ENCODE measurements at regions not wholly inside any gene's neighbourhood (a gene's known extent, or its start where the extent isn't known, plus 50 kb on each side); places are given as distances from the start of the nearest gene placed in this dataset.
"Not testable (repeated sequence)": the region's sequence is repeated elsewhere in the genome, so short reads cannot be mapped to it uniquely, and the experiment has no call there.

DNA sequence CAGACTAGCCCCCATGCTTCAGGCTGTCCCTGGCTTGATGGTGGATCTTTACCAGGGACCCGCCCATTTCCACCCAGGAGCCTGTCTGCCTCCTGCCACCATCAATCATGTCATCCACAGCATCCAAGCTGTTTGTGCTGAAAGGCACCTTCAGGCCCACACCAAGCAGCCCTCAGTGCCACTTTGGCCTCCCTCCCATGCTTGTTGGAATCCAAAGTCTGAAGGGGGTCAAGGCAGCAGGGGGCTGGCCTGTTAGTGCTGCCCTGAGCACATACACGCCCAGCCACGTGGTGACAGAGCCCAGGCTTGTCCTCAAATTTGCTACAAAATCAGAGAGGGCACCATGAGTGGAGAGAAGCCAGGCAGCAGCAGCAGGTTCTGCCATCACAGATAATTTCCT, 1146.8 kb downstream of the FSCB start:
- no peak for DNase-seq

DNA sequence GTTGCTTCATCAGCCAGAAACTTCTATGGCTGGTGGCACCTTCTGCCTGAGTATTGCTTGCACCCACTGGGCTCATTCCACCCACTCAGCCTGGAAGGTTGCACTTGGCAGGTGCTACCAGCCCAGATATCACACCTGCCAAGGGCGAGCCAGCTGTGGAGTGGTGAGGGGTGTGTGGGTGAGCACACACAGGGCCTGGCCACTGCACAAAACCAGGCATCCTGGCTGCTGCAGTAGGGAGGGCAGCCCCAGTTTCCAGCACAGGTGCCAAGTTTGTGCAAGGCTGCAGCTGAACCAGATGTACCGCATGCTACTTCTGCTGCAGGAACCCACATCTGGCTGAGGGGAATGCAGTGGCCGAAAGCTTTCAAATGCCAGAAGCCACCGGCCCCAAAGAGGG, 1147.8 kb downstream of the FSCB start:
- DNase-seq, result no peak

DNA sequence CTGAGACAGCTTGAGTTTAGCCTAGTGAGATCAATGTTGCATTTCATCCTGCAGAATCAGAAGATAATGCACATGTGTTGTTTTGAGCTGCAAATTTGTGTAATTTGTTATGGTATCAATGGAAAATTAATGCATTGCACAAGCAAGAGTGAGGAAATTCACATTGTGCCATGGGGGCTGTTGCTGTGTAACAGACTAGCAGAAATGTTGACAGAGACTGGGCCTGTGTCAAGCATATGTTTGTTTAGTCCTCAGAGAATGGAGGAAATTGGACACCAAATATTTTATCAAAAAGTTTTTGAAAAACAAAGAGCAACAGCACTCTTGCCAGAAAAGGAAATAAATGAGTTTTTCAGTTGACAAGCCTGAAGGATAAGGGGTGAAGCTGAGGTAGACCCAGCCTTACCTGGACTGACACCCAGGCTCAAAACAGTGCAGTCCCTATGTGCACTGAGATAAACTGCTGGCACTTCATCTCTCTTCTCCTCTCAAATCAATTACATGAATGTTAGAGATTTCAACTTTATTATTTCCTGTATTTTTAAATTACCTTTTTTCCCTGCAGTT, 1150.0 kb downstream of the FSCB start:
- DNase-seq, result no peak

DNA sequence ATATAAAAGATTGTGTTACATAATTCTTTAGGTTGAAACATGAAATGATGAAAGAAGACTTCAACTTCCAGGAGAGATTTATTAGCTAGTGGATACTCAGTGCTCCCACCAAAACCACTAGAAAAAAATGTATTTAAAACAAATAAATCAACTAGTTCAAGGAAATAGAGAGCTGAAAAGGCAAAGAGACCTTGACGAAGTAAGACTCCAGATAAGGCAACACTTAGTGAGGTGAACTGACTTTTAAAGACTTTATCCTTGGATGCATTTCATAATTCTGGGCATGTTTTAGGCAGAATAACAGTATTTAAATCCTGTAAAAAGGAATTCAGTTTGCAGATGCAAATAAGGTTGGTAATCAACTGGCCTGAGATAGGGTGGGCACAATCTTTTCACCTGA, 1150.7 kb downstream of the FSCB start:
- no peak for DNase-seq

DNA sequence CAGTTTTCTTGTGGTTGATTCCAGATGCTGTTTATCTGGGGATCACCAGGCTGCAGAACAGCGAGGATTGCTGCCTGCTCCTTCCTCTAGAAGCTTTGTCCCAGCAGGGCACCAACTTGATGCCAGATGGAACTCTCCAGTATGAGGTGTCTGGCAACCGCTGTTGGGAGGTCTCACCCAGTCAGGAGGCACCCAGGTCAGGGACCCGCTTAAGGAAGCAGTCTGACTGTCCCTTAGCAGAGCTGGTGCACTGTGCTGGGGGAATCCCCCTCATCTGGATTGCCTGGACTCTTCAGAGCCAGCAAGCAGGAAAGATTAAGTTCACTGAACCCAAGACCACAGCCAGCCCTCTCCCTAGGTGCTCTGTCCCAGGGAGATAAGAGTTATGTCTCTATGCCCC, 1165.2 kb downstream of the FSCB start:
- DNase-seq, result no peak

DNA sequence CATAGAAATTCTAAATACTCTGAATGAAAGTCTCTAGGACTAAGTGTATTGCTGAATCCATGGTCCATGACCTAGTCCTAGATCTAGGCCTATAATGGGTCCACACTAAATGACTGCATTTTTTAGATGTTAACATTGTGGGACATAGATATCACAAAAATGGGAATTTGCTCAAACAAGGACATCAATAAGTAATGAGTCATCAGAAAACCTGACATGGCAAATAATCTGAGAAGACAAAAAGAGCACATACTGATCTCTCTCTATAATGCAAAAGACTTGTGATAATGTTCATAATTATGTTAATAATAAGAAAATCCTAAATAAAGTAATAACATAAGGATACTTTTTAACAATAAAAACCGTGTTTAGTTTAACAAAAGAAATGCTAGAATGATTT, 1168.4 kb downstream of the FSCB start:
- DNase-seq, result no peak

DNA sequence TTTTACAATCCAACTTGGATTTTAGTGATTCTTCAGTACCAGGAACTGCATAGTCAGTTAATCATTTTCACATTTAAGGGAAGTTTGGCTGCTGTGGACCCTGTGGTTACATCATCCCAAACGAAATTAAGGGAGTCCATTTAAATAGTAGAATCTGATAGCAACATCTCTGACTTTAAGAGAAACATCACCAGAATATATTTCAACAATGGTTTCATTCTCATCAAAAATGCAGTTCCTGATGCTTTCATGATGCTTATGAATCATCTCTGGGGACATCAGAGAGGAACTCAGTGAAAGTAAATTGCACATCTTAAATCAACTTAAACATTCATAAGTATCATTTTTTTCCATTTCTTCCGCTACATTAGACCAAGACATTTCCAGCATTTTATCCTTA, 1170.7 kb downstream of the FSCB start:
- DNase-seq, result no peak

DNA sequence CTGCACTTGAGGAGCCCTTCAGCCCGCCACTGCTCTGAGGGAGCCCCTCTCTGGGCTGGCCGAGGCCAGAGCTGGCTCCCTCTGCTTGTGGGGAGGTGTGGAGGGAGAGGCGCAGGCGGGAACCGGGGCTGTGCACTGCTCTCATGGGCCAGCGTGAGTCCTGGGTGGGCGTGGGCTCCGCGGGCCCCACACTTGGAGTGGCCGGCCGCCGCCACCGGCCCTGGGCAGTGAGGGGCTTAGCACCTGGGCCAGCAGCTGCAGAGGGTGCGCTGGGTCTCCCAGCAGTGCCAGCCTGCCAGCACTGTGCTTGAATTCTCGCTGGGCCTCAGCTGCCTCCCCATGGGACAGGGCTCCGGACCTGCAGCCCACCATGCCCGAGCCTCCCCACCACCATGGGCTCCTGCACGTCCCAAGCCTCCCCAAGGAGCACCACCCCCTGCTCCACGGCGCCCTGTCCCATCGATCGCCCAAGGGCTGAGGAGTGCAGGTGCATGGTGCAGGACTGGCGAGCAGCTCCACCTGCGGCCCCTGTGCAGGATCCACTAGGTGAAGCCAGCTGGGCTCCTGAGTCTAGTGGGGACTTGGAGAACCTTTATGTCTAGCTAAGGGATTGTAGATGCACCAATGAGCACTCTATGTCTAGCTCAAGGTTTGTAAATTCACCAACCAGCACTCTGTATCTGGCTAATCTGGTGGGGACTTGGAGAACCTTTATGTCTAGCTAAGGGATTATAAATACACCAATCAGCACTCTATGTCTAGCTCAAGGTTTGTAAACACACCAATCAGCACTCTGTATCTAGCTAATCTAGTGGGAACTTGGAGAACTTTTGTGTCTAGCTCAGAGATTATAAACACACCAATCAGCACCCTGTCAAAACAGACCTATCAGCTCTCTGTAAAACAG, 1180.3 kb downstream of the FSCB start:
- DNase-seq, result not testable (repeated sequence)

DNA sequence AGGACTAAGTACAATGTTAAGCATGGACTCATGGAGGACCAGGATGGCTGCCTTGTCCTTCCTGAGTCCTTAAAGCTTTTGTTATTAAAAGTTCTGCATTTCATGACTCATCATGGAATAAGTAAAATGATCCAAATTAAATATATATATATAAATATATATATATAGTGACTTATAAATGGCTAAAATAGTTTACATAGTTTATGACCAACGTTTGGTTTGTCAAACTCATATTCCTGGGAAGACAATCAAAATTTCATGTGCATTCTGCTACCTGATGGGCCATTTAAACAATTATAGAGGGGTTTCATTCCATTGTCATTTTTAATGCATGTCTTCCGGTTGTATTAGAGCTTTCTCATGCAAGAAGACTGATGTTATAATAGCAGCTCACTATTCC, 1190.7 kb downstream of the FSCB start:
- DNase-seq, result no peak

DNA sequence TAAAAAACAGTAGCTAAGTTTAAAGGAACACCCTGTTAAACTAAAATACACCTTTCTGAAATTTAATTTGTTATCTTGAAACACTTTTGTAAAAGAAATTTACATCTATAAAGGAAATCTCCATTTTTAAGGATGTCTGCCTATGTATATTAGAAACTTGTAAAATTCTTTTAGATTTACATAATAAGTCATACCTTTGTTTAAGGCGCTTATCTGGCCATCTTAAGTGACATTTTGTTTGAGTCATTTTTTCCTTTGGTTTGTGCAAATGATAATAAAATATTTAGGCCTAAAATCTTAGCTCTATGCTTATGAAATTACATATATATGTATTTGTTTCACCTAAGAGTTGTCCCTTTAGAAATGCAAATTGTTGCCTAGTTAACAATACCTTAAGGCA, 1193.4 kb downstream of the FSCB start:
- DNase-seq, result no peak

DNA sequence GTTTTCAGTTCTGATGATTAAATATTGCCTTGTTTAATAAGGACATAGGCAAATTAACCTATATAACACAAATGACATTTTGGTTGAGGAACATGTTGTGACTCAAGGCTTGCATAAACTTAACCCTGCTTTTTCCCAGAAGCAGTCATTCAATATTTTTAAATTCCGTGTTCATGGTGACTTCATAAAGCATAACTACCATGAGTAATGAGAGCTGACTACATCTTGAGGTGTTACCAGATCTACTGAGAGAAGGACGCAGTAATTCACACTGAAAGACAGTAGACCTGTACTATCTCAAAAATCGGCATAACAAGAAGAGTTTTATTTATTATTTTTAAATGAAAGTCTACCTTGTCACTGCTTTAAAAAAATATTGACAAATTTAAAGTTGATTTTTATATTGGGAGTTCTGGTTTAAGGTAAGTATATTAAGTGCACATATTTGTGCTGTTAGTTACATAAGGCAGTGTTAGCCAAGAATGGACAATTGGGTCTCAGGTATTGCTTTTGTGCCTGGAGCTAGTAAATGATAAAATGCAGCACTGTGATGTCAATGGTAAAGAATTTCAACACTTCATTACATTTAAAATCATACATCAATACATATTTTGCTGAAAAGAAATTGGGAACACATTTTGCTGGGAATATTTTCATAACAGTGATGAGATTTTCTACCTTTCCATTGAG, 1198.5 kb downstream of the FSCB start:
- DNase-seq, result no peak

DNA sequence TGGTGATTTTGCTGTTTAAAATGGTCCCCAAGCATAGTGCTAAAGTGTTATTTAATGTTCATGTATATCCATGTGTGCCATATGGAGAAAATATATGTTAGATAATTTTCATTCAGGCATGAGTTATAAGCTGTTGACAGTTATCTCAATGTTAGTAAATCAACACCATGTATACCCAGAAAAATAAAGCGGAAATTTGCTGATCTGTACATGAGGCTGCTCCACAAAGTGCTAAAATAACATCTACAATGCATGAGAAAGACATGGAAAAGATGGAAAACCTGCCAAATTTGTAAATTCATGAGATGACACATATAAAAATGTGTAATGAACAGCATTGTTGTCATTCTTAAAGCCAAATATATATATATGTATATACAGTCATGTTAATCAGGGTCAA, 1199.2 kb downstream of the FSCB start:
- no peak for DNase-seq

DNA sequence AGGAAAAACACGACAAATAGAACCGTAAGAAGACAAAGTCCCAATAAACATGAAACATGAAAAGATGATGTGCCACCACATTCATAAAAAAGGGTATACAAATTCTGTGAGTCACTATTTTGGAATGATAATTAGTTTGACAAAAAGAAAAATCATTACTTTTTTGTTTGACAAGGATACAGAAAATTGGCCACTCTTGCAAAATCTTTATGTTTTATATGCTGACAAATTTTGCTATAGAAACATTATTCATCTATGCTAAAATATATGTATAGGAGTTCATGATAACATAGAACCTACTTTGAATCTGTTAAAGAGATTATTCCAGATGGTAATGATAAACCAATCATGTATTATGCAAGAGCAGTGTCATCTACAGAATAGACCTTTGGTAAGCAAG, 1201.0 kb downstream of the FSCB start:
- peak; percentile 30 for DNase-seq

DNA sequence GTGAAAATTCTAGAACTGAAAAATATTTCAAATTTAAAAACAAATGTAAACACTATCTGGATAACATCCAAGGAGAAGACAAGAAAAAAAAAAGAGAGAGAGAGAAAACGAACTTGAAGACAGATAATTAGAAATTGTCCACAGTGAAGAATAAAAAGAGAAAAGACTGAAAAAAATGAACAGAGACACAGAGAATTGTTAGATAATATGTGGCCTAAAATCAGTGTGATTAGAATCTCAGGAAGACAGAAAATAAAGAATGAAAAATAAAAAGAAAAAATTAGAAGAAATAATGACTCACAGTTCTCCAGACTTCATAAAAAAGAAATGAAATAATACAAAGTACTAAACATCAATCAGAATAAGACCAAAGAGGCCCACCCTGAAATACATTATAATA, 1209.3 kb downstream of the FSCB start:
- no peak for DNase-seq

DNA sequence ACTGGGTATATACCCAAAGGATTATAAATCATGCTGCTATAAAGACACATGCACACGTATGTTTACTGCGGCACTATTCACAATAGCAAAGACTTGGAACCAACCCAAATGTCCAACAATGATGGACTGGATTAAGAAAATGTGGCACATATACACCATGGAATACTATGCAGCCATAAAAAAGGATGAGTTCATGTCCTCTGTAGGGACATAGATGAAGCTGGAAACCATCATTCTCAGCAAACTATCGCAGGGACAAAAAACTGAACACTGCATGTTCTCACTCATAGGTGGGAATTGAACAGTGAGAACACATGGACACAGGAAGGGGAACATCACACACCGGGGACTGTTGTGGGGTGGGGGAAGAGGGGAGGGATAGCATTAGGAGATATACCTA, 1211.0 kb downstream of the FSCB start:
- not testable (repeated sequence) for DNase-seq

DNA sequence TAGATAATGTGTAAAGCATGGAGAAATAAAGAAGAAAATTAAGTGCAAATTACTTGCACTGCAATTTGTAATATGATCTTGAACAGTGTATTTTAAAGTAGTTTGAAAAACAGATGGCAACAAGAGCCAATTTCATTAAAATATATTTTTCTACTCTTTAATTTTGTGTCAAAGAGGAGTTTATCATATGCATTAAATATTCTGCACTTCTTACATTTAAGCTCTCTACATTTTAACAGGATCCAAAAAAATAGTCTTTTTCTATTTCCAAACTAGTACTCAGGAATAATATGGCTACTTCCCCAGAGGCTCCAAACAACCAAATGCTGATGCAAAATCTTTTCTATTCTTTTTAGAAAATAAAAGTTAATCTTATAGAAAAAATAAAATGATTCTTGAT, 1221.5 kb downstream of the FSCB start:
- DNase-seq, result no peak

DNA sequence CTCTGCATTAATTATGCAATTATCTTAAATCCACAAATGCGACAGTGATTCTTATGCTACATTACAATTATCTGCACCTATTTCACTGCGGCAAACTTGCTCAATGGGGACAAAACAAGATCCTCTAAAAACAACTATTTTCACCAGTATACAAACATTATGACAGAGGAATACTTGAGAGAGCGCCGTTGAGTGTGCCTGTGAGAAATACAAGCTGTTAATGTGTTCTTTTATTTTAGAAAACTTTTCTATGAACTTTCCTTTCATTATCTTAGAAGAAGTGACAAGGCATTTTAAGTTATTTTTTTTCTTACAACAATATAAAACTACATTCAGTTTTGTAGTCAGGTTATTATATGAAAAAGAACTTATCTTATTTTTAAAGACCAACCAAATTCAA, 1247.0 kb downstream of the FSCB start:
- DNase-seq, result no peak

DNA sequence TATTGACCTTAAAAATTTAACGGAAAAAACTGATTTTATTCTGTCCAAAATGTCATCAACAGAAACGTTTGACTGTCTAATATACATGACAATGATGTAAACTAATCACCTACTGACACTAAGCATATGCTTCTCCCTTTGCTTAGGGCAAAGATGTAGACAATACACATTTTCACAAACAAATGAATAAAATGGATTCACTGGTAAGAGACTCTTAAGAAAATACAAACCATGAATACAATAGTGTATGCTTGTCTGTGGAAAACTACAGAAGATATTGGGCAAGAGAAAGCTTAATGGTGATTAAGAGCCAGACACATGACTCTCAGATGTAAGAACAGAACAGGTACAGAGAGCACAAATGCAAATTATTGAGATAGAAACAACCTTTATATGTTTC, 1248.7 kb downstream of the FSCB start:
- DNase-seq, result no peak

DNA sequence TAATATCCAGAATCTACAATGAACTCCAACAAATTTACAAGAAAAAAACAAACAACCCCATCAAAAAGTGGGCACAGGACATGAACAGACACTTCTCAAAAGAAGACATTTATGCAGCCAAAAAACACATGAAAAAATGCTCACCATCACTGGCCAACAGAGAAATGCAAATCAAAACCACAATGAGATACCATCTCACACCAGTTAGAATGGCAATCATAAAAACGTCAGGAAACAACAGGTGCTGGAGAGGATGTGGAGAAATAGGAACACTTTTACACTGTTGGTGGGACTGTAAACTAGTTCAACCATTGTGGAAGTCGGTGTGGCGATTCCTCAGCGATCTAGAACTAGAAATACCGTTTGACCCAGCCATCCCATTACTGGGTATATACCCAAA, 1250.1 kb downstream of the FSCB start:
- DNase-seq, result not testable (repeated sequence)

DNA sequence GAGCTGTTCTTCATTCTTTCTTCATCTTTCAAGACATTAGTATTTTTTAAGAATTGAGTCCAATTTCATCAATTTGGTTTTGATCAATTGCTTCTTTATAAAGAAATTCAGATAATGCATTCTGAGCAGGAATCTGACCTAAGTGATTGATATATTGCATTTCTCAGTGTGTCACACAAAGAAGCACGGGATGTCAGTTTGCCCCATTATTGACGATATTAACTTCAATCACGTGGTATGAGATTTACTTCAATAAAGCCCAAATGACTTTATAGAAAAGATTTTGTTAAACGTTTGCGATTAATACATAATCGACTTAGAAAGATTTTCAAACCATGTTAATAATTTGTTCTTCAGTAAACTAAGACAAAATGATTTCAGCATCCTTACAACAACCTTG, 1254.2 kb downstream of the FSCB start:
- no peak for DNase-seq

DNA sequence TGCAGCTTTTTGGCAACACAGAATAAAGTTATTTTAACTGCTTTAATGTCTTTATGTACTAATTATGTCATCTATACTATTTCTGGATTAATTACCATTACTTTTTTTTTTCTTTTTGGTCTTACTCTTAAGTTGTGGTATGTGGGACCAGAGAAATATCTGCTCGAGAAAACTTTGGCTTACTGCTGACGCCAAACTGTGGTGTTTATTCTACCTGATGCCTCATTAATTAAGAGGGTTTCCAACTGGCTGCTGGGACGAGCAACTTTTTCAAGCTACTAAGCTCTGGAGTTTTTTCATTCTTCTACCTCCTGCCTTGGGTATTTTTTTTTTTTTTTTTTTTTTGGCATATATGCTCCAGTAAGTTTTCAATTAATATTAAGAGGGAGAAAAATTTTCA, 1257.5 kb downstream of the FSCB start:
- DNase-seq, result no peak

DNA sequence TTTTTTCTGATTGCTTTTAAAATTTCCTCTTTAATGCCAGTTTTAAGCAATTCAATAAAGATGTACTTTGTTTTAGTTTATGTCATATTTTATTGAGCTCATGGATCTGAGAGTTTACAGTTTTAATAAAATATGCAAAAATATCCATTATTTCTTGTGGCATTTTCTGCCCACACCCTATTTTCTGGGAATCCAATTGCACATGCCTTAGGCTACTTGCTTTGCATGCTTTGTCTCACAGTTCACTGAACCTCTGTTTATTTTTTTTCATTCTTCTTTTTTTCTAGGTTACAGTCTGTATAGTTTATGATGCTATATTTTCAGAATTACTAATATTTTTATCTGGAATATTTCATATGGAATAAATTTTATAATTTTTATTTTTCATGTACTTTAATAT, 1258.0 kb downstream of the FSCB start:
- no peak for DNase-seq

DNA sequence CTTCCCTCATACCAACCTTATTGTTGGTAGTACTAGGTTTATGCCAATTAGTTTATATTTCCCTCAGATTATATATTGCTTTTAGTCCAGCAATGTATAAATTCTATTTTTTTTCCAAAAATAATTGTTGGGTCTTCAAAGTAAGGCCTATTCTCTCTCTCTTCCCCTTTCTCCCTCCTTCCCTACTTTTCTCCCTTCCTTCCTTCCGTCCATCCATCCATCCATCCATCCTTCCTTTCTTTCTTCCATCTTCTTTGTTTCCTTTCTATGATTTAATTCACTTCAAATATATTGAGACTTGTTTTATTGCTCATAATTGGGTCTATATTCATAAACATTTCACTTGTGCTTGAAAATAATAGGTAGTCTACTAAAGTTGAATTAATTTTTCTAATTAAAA, 1259.2 kb downstream of the FSCB start:
- no peak for DNase-seq

DNA sequence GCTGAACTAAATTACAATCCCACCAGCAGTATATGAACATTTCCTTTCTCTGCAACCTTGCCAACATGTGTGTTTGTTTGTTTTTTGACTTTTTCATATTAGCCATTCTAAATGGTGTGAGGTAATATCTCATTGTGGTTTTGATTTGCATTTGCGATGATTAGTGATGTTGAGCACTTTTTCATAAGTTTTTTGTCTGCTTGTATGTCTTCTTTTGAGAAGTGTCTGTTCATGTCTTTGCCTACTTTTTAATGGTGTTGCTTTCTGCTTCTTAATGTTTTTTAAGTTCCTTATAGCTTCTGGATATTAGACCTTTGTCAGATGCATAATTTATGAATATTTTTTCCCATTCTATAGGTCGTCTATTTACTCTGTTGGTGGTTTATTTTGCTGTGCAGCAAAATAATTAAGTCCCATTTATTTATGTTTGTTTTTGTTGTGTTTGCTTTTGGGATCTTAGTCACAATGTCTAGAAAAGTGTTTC, 1262.9 kb downstream of the FSCB start:
- DNase-seq, result no peak

Data from NCI-H82 (cell line).